SK-N-MC (cell line): ENCODE measurements at regions not wholly inside any gene's neighbourhood (a gene's known extent, or its start where the extent isn't known, plus 50 kb on each side); places are given as distances from the start of the nearest gene placed in this dataset.

Source experiments
- DNase-seq: peaks from one replicate; pipeline ENCODE4 v3.0.0-alpha.2; 2011; ENCODE audit warnings: low read depth, low spot score
- H3K27ac ChIP-seq: fragments of 200-600 bp; sonication (generic); 2 replicates; pipeline ENCODE4 v1.5.1; 2016; ENCODE audit warnings: mixed run types
- H3K36me3 ChIP-seq: fragments of 200-600 bp; sonication (generic); 2 replicates; pipeline ENCODE4 v1.6.1; 2017; ENCODE audit warnings: antibody characterized with exemption, low read length, mixed read lengths; ENCODE audit not compliant: insufficient read depth
- H3K4me3 ChIP-seq: fragments of 200-600 bp; sonication (generic); 2 replicates; pipeline ENCODE4 v1.5.1; 2016
- H3K9ac ChIP-seq: fragments of 200-600 bp; sonication (generic); 2 replicates; pipeline ENCODE4 v1.8.0; 2017; ENCODE audit warnings: mixed run types, mixed read lengths; ENCODE audit not compliant: insufficient read length
- H3K9me3 ChIP-seq: fragments of 200-600 bp; sonication (generic); 2 replicates; pipeline ENCODE4 v1.6.1; 2017; ENCODE audit warnings: low read depth, mild to moderate bottlenecking, antibody characterized with exemption, low read length, moderate library complexity, mixed read lengths
- EZH2 ChIP-seq: fragments of 200-600 bp; sonication (generic); IDR thresholded peaks from one replicate; pipeline ENCODE4 v1.6.1; 2017; ENCODE audit warnings: antibody characterized with exemption
- FOXP2 ChIP-seq: optimal IDR thresholded peaks from 2 replicates; pipeline ENCODE3; 2011; ENCODE audit warnings: mild to moderate bottlenecking, moderate library complexity; ENCODE audit not compliant: insufficient read depth; ENCODE audit errors: extremely low read length, control extremely low read depth
- POLR2AphosphoS5 ChIP-seq: IDR thresholded peaks from 2 replicates; pipeline ENCODE4 v1.6.1; 2012; ENCODE audit warnings: mild to moderate bottlenecking, low read depth, low read length, borderline replicate concordance

GRCh38 chr4:74625981-74626380, 168.3 kb downstream of the BTC start:
- Histone ChIP-seq H3K9me3 (no peaks in the 10 kb centered on the region), H3K9ac (no peak overlapping the region), H3K4me3 (no peak overlapping the region), H3K36me3 (no peaks in the 10 kb centered on the region), H3K27ac (no peak overlapping the region)
- DNase-seq = no peak
- TF ChIP-seq EZH2 = no peak
- no peak for TF ChIP-seq POLR2AphosphoS5
- TF ChIP-seq FOXP2 = no peak

- no peak for DNase-seq
- Histone ChIP-seq H3K9me3 (no peaks in the 10 kb centered on the region), H3K9ac (no peak overlapping the region), H3K4me3 (no peak overlapping the region), H3K27ac (no peak overlapping the region), H3K36me3 (no peaks in the 10 kb centered on the region)
- TF ChIP-seq EZH2 = no peak
- TF ChIP-seq FOXP2 = no peak
- TF ChIP-seq POLR2AphosphoS5 = no peak
These were observed 167.2 kb downstream of the BTC start for GRCh38 chr4:74627093-74627492.

GRCh38 chr4:74627504-74627903, 166.8 kb downstream of the BTC start:
- H3K9ac ChIP-seq = no peak overlapping the region

DNA sequence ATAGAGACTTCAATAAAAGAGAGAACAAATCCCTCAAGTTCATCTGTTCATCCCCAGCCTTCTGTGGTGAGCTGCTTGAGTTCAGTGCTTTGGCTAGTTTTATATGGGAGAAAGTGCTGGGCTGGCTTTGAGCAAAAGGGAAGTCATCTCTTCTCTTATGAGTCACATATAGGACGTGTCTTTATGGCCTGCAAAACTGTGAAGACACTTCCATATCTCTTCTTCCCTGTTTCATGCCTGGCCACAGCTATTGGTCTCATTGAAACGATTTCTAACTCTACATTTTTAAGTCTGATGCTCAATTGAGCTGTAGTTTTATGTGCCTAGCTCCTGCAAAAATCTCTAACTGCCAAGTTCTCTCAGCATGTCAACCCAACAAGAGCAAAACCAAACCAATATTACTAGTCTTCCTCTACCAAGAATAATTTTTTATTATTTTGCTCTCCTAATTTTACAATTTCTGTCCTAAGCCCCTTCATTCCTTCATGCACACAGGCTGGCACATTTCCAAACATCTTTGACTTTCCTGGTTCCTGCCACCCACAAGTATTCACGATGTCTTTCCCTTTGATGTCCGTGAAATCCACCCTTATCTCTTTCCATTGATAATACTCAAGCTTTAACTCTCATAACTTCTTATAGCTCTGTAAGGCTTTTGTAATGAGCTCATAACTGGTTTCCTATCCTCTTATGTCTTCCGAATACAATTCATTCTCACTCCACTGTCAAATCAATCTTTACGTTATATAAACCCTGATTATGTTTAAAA, 165.3 kb downstream of the BTC start:
- Histone ChIP-seq H3K4me3 (no peak overlapping the region), H3K9ac (no peak overlapping the region), H3K27ac (no peak overlapping the region), H3K36me3 (no peaks in the 10 kb centered on the region), H3K9me3 (no peaks in the 10 kb centered on the region)
- no peak for DNase-seq
- TF ChIP-seq POLR2AphosphoS5 (no peak), EZH2 (no peak), FOXP2 (no peak)

More at GRCh38 chr4:74627504-74627903, 166.8 kb downstream of the BTC start:
- Histone ChIP-seq H3K4me3 (no peak overlapping the region), H3K36me3 (no peaks in the 10 kb centered on the region), H3K27ac (no peak overlapping the region), H3K9me3 (no peaks in the 10 kb centered on the region)
- TF ChIP-seq FOXP2 = no peak
- TF ChIP-seq POLR2AphosphoS5 = no peak
- TF ChIP-seq EZH2 = no peak
- DNase-seq = no peak

GRCh38 chr4:74630551-74630950, 163.8 kb downstream of the BTC start:
- no peak overlapping the region for H3K9ac ChIP-seq
- TF ChIP-seq EZH2 (no peak), FOXP2 (no peak), POLR2AphosphoS5 (no peak)
- no peaks in the 10 kb centered on the region for H3K9me3 ChIP-seq
- no peak for DNase-seq
- H3K36me3 ChIP-seq = no peaks in the 10 kb centered on the region
- H3K4me3 ChIP-seq = no peak overlapping the region
- H3K27ac ChIP-seq = no peak overlapping the region

DNA sequence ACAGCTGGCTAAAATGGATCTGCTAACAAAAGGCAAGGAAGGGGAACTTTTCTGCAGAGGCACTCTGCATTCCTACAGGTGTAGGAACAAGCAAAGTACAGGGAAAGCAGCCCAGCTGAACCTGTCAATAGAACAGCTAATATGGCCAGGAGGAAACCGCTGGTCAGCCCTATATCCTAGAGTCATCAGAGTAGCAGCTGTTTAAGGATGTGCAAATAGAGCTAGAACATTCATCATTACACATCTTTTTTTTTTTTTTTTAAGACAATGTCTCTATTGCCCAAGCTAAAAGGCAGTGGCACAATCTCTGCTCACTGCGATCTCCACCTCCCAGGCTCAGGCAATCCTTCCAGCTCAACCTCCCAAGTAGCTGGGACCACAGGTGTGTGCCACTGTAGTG, 163.0 kb downstream of the BTC start:
- Histone ChIP-seq H3K27ac (no peak overlapping the region), H3K36me3 (no peaks in the 10 kb centered on the region), H3K4me3 (no peak overlapping the region), H3K9ac (no peak overlapping the region), H3K9me3 (no peaks in the 10 kb centered on the region)
- TF ChIP-seq EZH2 (no peak), POLR2AphosphoS5 (no peak), FOXP2 (no peak)
- DNase-seq = no peak

DNA sequence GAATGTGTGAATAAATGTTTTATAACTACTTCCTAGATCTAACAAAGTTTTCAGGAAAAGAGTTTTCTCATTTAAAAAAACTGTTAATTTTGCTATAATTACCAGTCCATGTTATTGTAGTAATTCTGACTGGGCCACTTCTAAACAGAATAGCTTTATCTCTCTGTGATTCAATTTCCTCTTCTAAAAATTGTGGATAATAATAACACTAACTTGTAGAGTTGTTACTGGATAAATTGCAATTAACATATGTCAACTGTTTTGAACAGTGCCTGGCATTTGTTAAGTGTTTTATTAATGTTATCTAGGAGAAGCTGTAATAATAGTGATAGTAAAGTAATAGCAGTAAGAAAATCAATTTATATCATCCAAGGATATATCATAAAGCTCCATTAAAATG, 162.3 kb downstream of the BTC start:
- Histone ChIP-seq H3K9ac (no peak overlapping the region), H3K27ac (no peak overlapping the region), H3K9me3 (no peaks in the 10 kb centered on the region), H3K4me3 (no peak overlapping the region), H3K36me3 (no peaks in the 10 kb centered on the region)
- no peak for TF ChIP-seq POLR2AphosphoS5
- no peak for TF ChIP-seq FOXP2
- no peak for TF ChIP-seq EZH2
- DNase-seq = no peak

- DNase-seq = peak; percentile 72
- H3K27ac ChIP-seq = no peak overlapping the region
- H3K36me3 ChIP-seq = no peaks in the 10 kb centered on the region
- H3K9me3 ChIP-seq = no peaks in the 10 kb centered on the region
- H3K9ac ChIP-seq = no peak overlapping the region
- H3K4me3 ChIP-seq = 0 out of 2 replicates have a peak overlapping the region, but pooled peaks have one; percentile 22
- TF ChIP-seq POLR2AphosphoS5 (no peak; the same call in 1 of the 2 replicates), FOXP2 (no peak), EZH2 (no peak)
These were observed 161.7 kb downstream of the BTC start for GRCh38 chr4:74632634-74633033.
